ENCODE measurements at regions not wholly inside any gene's neighbourhood (a gene's known extent, or its start where the extent isn't known, plus 50 kb on each side); places are given as distances from the start of the nearest gene placed in this dataset.

- intact Hi-C loops (cut with DNase I), result no loop called here
- DNase-seq, result no peak
Measured at GRCh38 chr4:32043248-32043633, 1323.1 kb downstream of the PCDH7 start.

- DNase-seq, result no peak
- intact Hi-C loops (cut with DNase I), result no loop called here
Measured at GRCh38 chr4:32061916-32062315, 1341.7 kb downstream of the PCDH7 start.

- no peak for DNase-seq
- intact Hi-C loops (cut with DNase I), result no loop called here
Measured at GRCh38 chr4:32073542-32073941, 1353.4 kb downstream of the PCDH7 start.

GRCh38 chr4:32087211-32087610, 1367.0 kb downstream of the PCDH7 start:
- DNase-seq, result no peak
- intact Hi-C loops (cut with DNase I), result no loop called here

- intact Hi-C loops (cut with DNase I), result no loop called here
- no peak for DNase-seq
Measured at GRCh38 chr4:32094987-32095386, 1374.8 kb downstream of the PCDH7 start.

GRCh38 chr4:32102896-32103295, 1382.7 kb downstream of the PCDH7 start:
- intact Hi-C loops (cut with DNase I), result no loop called here
- DNase-seq, result no peak

GRCh38 chr4:32106767-32107166, 1386.6 kb downstream of the PCDH7 start:
- DNase-seq, result no peak
- intact Hi-C loops (cut with DNase I), result no loop called here

- intact Hi-C loops (cut with DNase I), result no loop called here
Measured at GRCh38 chr4:32112891-32113290, 1392.7 kb downstream of the PCDH7 start.

GRCh38 chr4:32117693-32118092, 1397.5 kb downstream of the PCDH7 start:
- intact Hi-C loops (cut with DNase I), result no loop called here
- no peak for DNase-seq

More at GRCh38 chr4:32112891-32113290, 1392.7 kb downstream of the PCDH7 start:
- DNase-seq, result no peak

GRCh38 chr4:32119907-32120306, 1399.7 kb downstream of the PCDH7 start:
- intact Hi-C loops (cut with DNase I), result no loop called here
- no peak for DNase-seq

GRCh38 chr4:32128549-32128948, 1408.4 kb downstream of the PCDH7 start:
- intact Hi-C loops (cut with DNase I), result no loop called here
- DNase-seq, result no peak

- intact Hi-C loops (cut with DNase I), result no loop called here
- DNase-seq, result no peak
Measured at GRCh38 chr4:32129967-32130366, 1409.8 kb downstream of the PCDH7 start.

- intact Hi-C loops (cut with DNase I), result no loop called here
Measured at GRCh38 chr4:32133141-32133540, 1413.0 kb downstream of the PCDH7 start.

GRCh38 chr4:32133734-32134133, 1413.6 kb downstream of the PCDH7 start:
- intact Hi-C loops (cut with DNase I), result no loop called here
- no peak for DNase-seq

More at GRCh38 chr4:32133141-32133540, 1413.0 kb downstream of the PCDH7 start:
- DNase-seq, result no peak

- no peak for DNase-seq
Measured at GRCh38 chr4:32135642-32136041, 1415.5 kb downstream of the PCDH7 start.

GRCh38 chr4:32136081-32136787, 1416.1 kb downstream of the PCDH7 start:
- intact Hi-C loops (cut with DNase I), result no loop called here
- DNase-seq, result no peak

More at GRCh38 chr4:32135642-32136041, 1415.5 kb downstream of the PCDH7 start:
- intact Hi-C loops (cut with DNase I), result no loop called here

- intact Hi-C loops (cut with DNase I), result no loop called here
- DNase-seq, result no peak
Measured at GRCh38 chr4:32140636-32141035, 1420.5 kb downstream of the PCDH7 start.

- intact Hi-C loops (cut with DNase I), result no loop called here
- DNase-seq, result no peak
Measured at GRCh38 chr4:32142075-32142474, 1421.9 kb downstream of the PCDH7 start.

GRCh38 chr4:32145987-32146386, 1425.8 kb downstream of the PCDH7 start:
- intact Hi-C loops (cut with DNase I), result no loop called here
- no peak for DNase-seq

GRCh38 chr4:32147446-32148085, 1427.4 kb downstream of the PCDH7 start:
- intact Hi-C loops (cut with DNase I), result no loop called here
- no peak for DNase-seq

GRCh38 chr4:32148111-32148666, 1428.0 kb downstream of the PCDH7 start:
- no peak for DNase-seq
- intact Hi-C loops (cut with DNase I), result no loop called here

GRCh38 chr4:32158961-32159360, 1438.8 kb downstream of the PCDH7 start:
- no peak for DNase-seq
- intact Hi-C loops (cut with DNase I), result no loop called here
